Dedifferentiated amniotic fluid mesenchymal stem cell (primary cell): ENCODE measurements at regions not wholly inside any gene's neighbourhood (a gene's known extent, or its start where the extent isn't known, plus 50 kb on each side); places are given as distances from the start of the nearest gene placed in this dataset.
"Not testable (repeated sequence)": the region's sequence is repeated elsewhere in the genome, so short reads cannot be mapped to it uniquely, and the experiment has no call there.

Source experiments
- DNase-seq: peaks from one replicate; pipeline ENCODE4 v3.0.0-alpha.2; 2016; ENCODE audit errors: extremely low spot score

DNA sequence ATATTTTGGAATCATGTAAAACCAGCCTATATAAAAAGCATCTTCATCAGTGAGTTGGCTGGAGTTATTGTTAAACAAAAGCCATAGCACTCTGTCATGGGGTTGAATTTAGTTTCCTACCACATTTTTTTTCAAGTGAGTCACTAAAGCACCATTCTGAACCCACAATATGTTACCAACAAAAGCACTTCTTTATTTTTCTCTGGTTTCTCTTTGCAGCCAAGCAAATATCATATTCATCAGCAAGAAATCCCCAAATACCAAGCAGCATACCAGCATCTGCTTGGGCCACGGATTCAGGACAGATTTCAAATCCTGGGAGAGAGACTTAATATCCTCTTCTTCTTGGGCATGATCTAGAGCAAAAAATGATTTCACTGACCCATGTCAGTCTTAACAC lies 441.4 kb downstream of the BCKDHB start:
- DNase-seq = peak; percentile 82

DNA sequence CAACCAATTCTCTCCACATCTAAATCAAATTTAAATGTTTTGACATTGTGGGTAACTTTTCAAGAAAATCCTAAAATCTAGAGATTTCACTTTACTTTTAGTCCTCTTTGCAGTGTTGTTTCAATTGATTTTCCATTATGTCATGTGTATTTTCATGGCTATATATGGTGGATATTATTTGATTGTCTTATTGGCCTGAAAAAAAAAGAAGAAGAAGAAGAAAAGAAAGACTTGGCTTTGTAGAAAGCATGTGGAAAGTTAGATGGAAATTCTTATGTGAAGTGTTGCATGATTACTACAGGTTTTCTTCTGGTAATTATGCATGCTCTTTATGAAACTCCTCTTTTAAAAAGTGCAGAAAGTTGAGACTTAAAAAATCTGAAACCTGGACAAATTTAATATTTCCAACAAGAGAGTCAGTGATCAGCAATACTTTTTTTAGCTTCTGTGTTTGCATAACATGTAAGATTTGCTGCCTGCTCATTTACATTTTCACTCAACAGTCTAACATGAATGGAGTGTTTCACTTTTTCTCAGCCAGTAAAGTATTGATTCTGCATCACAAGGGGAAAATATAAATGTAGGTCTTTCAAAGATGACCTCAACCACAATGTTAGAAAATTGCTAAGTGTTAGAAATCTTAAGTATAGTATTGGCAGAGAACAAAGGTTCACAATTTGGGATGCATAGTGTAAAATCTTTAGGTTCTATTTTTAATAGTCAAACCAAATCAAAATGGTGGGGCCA lies 438.7 kb downstream of the BCKDHB start:
- no peak for DNase-seq

DNA sequence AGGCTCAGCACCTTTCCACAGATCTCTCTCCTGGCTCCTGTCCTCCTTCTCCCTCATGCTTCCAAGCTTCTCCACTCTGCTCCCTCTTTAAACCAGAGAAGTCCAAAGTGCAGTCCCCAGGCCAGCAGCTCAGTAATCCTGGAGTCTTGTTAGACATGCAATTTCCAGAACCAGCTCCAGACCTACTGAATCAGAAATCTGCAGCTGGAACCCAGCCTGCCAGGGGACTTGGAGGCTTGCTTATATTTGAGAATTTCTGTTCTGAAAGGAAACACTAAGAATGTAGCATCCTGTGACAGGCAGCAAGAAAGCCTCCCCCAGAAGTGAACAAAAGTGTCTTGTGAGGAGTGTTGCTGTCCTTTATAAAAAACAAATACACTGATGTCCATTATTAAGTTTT lies 438.1 kb downstream of the BCKDHB start:
- DNase-seq = no peak

- DNase-seq = peak; percentile 62
These were observed 437.2 kb downstream of the BCKDHB start for GRCh38 chr6:80543598-80544222.

GRCh38 chr6:80543151-80543550 lies 436.7 kb downstream of the BCKDHB start:
- no peak for DNase-seq

- DNase-seq = no peak
These were observed 435.4 kb downstream of the BCKDHB start for GRCh38 chr6:80541886-80542285.

DNA sequence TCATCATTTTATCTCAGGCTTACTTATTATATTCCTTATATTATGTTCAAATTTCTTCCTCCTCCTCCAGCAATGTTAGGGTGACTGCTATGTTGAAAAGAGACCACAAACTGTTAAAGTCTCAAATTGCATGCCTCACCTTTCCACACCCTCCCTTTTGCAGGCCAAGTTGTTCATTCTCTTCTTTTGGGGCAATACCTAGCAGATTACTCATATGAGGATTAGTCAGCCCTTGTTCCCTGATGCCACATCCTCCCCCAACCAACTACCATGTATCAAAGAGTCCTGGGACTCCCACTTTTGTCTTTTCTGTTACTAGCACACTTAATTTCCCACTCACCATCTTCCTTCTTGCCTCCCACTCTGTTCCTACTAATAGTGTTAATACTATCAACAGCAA lies 434.7 kb downstream of the BCKDHB start:
- DNase-seq = no peak

DNA sequence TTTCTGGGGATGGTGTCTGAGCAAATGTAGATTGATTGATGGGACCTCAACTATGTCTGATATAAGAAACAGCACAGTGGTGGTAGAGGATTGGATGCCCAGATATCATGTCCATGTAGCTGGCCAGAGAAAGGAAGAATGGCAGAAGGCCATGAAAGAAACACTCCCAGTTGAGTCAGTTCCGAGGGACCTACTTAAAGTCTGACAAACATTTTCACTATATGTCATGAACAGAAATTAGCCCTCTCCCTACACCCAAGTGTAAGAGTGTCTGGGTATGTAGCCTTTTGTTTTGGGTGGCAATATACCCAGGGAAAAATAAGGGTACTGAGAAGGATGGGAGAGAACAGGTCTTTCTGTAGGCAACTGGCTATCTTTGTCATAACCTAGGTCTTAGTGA lies 434.2 kb downstream of the BCKDHB start:
- DNase-seq = no peak

- no peak for DNase-seq
These were observed 430.9 kb downstream of the BCKDHB start for GRCh38 chr6:80537118-80537972.

GRCh38 chr6:80535914-80536565 lies 429.6 kb downstream of the BCKDHB start:
- no peak for DNase-seq

DNA sequence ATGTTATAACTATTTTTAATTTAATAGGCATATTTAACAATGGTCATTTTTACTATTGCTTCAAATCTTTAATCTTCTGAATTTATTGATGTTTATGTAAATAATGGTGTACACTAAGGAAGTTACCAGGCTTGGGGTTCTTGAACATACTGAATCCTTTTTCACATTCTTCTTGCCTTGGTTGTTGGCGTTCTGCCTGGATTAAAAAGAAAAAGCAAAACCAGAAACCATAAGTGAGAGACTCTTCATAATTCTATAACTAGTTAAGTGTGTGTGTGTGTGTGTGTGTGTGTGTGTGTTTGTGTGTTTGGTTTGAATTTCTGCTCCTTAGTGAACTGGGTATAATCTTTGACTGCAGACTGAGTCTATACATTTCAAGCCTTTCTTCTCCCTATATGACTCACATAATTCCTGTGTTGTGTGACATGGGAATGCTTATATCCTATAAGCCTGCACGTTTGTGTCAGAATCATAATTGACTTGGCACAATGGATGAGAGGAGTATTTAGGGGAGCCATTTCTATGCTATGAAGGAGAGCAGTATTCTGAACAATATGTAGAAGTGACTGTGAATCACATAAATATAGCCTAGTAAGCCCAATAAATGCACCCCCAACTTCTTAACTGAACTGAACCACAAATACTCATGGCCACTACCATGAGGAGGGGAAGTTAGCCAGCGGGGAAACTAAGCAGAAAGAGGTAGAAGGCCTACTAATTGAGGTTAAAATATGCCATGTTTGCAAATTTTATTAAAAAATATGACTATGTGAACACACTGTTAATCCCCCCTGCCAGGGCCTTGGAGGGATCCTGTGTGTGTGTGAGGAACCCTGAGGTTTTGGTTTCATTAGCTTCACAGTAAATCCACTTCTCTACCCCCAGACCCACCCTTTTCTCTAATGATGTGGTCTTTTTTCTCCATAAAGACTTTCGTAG lies 425.5 kb downstream of the BCKDHB start:
- DNase-seq = no peak

GRCh38 chr6:80530103-80530502 lies 423.6 kb downstream of the BCKDHB start:
- DNase-seq = no peak

- DNase-seq = no peak
These were observed 421.6 kb downstream of the BCKDHB start for GRCh38 chr6:80528115-80528514.

- DNase-seq = no peak
These were observed 421.1 kb downstream of the BCKDHB start for GRCh38 chr6:80527552-80528052.

GRCh38 chr6:80523531-80523997 lies 417.1 kb downstream of the BCKDHB start:
- DNase-seq = no peak

- no peak for DNase-seq
These were observed 416.5 kb downstream of the BCKDHB start for GRCh38 chr6:80523010-80523409.

DNA sequence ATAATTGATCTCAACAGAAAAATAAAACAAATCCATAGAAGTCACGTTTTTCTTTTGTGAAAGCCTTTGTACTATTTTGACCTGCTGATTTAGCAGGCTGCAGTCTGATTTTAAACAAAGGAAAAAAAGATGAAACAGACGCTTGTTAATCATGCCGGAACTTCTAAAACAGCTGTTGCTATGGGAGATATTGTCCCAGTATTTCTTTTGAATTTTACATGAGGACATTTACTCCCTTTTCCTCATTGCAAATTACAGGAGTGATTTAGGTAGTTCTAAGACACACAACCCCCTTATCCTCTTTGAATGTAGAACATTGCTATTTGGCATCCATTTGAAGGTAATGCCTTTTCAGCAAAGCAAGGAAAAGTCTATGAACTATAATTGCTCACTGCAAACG lies 416.1 kb downstream of the BCKDHB start:
- no peak for DNase-seq

GRCh38 chr6:80519811-80520594 lies 413.5 kb downstream of the BCKDHB start:
- DNase-seq = peak; percentile 47

GRCh38 chr6:80517525-80517924 lies 411.1 kb downstream of the BCKDHB start:
- DNase-seq = no peak

- DNase-seq = not testable (repeated sequence)
These were observed 404.1 kb downstream of the BCKDHB start for GRCh38 chr6:80510521-80510920.
